ENCODE measurements at regions not wholly inside any gene's neighbourhood (a gene's known extent, or its start where the extent isn't known, plus 50 kb on each side); places are given as distances from the start of the nearest gene placed in this dataset.

DNA sequence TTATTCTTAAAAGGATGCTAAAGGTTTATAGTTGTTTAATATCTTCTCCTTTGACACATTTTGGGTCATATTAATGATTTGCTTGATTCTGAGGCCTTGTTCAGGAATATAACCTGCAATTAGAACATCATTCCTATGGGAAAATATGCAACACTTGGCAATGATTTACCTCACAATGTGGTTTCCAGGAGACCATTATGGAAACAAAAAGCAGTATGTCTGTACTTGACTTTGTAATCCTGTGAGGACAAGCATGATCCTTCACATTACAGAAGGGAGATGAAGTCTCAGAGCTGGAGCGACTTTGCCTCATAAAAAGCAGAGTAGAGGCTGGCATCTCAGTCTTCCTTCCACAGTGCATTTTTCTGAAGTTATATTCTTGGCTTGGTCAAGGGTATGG, 57.0 kb upstream of the CDCA7L start:
- DNase-seq = no peak

DNA sequence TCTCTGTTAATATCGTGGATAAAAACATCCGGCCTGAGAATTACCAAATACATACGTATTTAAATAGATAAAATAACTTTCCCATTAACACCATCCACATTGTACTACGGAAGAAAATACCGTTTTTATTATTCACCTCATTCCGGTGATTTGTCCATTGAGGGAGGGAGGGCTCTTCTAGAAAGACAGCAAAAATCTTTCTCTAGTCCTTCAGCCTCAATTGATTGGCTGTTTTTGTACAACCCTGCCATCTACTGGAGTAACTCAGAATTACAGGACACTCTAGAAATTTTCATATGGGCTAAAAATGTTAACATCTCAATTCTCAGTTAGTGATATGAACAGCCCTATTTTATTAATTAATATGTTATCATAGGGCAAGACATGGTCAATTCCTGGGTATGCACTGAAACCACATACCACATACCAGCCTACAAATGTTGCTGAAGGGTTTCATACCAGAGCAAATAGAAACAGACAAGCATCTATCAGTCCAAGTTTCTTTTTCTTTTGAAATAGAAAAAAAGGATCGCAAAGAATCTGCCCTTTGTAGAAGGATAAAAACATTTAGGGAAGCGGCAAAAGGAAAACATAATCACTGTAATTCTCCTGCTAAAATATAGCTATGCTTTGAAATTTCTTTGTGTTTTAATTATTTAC, 55.8 kb upstream of the CDCA7L start:
- DNase-seq = peak; percentile 19

DNA sequence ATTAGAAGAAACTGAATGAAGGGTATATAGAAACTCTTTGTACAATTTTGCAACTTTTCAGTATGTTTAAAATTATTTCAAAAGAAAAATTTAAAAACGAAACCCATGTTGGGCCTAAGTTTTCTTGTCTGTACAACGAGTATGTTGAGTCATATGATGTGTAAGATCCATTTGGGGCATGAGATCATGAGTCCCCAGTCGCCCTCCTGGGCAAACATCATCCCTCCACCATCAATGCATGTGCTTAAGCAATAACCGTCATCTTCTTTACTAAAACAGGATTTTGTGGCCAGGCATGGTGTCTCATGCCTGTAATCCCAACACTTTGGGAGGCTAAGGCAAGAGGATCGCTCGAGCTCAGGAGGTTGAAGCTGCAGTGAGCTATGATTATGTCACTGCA, 54.2 kb upstream of the CDCA7L start:
- no peak for DNase-seq

DNA sequence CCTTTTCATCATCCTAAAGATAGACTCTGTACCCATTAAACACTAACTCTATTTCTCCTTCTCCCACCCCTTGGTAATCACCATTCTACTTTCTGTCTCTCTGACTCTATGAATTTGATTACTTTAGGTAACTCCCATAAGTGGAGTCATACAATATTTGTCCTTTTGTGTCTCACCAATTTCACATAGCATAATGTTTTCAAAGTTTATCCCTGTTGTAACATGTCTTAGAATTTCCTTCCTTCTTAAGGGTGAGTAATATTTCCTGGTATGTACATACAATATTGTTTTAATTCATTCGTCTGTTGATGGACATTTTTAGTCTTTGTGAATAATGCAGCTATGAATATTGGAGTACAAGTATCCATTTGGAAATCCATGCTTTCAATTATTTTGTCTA, 50.9 kb upstream of the CDCA7L start:
- DNase-seq = no peak
